GM23248 (cell line): ENCODE measurements at regions not wholly inside any gene's neighbourhood (a gene's known extent, or its start where the extent isn't known, plus 50 kb on each side); places are given as distances from the start of the nearest gene placed in this dataset.
"Not testable (repeated sequence)": the region's sequence is repeated elsewhere in the genome, so short reads cannot be mapped to it uniquely, and the experiment has no call there.

Experiments used
- EZH2 ChIP-seq: fragments of 200-600 bp; sonication (generic); IDR thresholded peaks from 2 replicates; pipeline ENCODE4 v1.6.1; 2018; ENCODE audit warnings: antibody characterized with exemption, mild to moderate bottlenecking; ENCODE audit not compliant: insufficient read depth, poor library complexity, severe bottlenecking
- EZH2phosphoT487 ChIP-seq: fragments of 200-600 bp; sonication (generic); IDR thresholded peaks from 2 replicates; pipeline ENCODE4 v1.6.1; 2018; ENCODE audit warnings: antibody characterized with exemption, moderate library complexity, mild to moderate bottlenecking, low read depth; ENCODE audit not compliant: insufficient read depth

GRCh38 chr1:83472066-83472465 lies 526.9 kb downstream of the TTLL7 start:
- TF ChIP-seq EZH2phosphoT487, EZH2: not testable (repeated sequence)
